HCT116 (cell line): ENCODE measurements at regions not wholly inside any gene's neighbourhood (a gene's known extent, or its start where the extent isn't known, plus 50 kb on each side); places are given as distances from the start of the nearest gene placed in this dataset.

Experiments used
- ATAC-seq: fragments of 200-7000 bp; cut with Tn5 transposase; 2 replicates; pipeline ENCODE4 v1.9.1; 2020; ENCODE audit warnings: mild to moderate bottlenecking, moderate library complexity
- BruUV-seq: library from RNA; stranded (reverse); fragments of 400-500 nt; replicated peaks from 2 replicates; lab custom pipeline; 2021; lab: Mats Ljungman, UMichigan
- CTCF ChIA-PET: fragments of 300-600 bp; sonication (Branson Sonifier 250); formaldehyde crosslinking; loops from one replicate; lab custom pipeline; 2021; ENCODE audit warnings: antibody characterized with exemption; lab: Charles Lee
- POLR2A ChIA-PET: fragments of 300-600, 350-600 bp; sonication (Branson Sonifier 250); formaldehyde crosslinking; loops from one replicate; lab custom pipeline; 2021; ENCODE audit warnings: antibody characterized with exemption; lab: Charles Lee
- RAD21 ChIA-PET, 2 experiments: fragments of 300-600 bp; sonication (Branson Sonifier 250); formaldehyde crosslinking; loops; one replicate each; lab custom pipeline; 2023; ENCODE audit warnings: low total read pairs in 2 of 2; ENCODE audit not compliant: uncharacterized antibody in 2 of 2, unreplicated experiment in 2 of 2, low non-redundant PET in 1 of 2; lab: Charles Lee
- DNase-seq: peaks from one replicate; pipeline ENCODE4 v3.0.0-alpha.2; 2010; ENCODE audit warnings: low read depth, low spot score
- H2AFZ ChIP-seq: fragments of 200-600 bp; shearing (Covaris generic), sonication (generic); 2 replicates; pipeline ENCODE4 v1.6.1; 2017; ENCODE audit warnings: low read depth, mixed run types, mixed read lengths, antibody characterized with exemption, low read length; ENCODE audit not compliant: poor library complexity, severe bottlenecking
- H3K27ac ChIP-seq: 2 replicates; pipeline ENCODE4 v1.5.1; 2012; ENCODE audit warnings: low read depth, low read length
- H3K27me3 ChIP-seq: fragments of 200-600 bp; sonication (generic); 2 replicates; pipeline ENCODE4 v1.6.1; 2016; ENCODE audit warnings: mixed run types, low read length, mixed read lengths; ENCODE audit not compliant: insufficient read depth
- H3K36me3 ChIP-seq, 2 experiments: fragments of 200-500 bp in 1 of 2; fragments of 200-600 bp in 1 of 2; sonication (Bioruptor generic) in 1 of 2; sonication (generic) in 1 of 2; 2 replicates each; pipeline versions ENCODE4 v1.5.1 to v1.6.1; 2014 to 2016; ENCODE audit warnings: low read length in 2 of 2, inconsistent platforms in 1 of 2, mixed read lengths in 1 of 2, mixed run types in 1 of 2; ENCODE audit not compliant: insufficient read depth in 2 of 2, control insufficient read depth in 1 of 2
- H3K4me1 ChIP-seq, 2 experiments: fragments of 200-600 bp in 1 of 2; sonication (generic) in 1 of 2; 2 replicates each; pipeline versions ENCODE4 v1.5.1 to v1.6.1; 2012 to 2017; ENCODE audit warnings: low read length in 2 of 2, inconsistent platforms in 1 of 2, mild to moderate bottlenecking in 1 of 2, mixed read lengths in 1 of 2, mixed run types in 1 of 2, moderate library complexity in 1 of 2; ENCODE audit not compliant: insufficient read depth in 2 of 2, control insufficient read depth in 1 of 2
- H3K4me2 ChIP-seq: fragments of 200-600 bp; sonication (generic); 2 replicates; pipeline ENCODE4 v1.6.1; 2017; ENCODE audit warnings: mixed run types, low read length, mixed read lengths
- H3K4me3 ChIP-seq, 2 experiments: fragments of 200-600 bp in 1 of 2; sonication (generic) in 1 of 2; replicated peaks in 1 of 2; 2 replicates each; pipeline ENCODE4 v1.5.1; 2011 to 2016; ENCODE audit warnings: low read length in 2 of 2, control low read depth in 1 of 2, low read depth in 1 of 2, mild to moderate bottlenecking in 1 of 2, mixed read lengths in 1 of 2, mixed run types in 1 of 2
- H3K79me2 ChIP-seq: fragments of 200-600 bp; sonication (generic); 2 replicates; pipeline ENCODE4 v1.6.1; 2017; ENCODE audit warnings: mild to moderate bottlenecking, mixed run types, low read length, moderate library complexity, mixed read lengths; ENCODE audit not compliant: insufficient read depth
- H3K9ac ChIP-seq: fragments of 200-600 bp; sonication (generic); 2 replicates; pipeline ENCODE4 v1.6.1; 2016; ENCODE audit warnings: low read length, mixed read lengths
- H3K9me2 ChIP-seq: fragments of 200-600 bp; sonication (generic), shearing (Covaris generic); 2 replicates; pipeline ENCODE4 v1.6.1; 2017; ENCODE audit warnings: mixed run types, mild to moderate bottlenecking, moderate library complexity; ENCODE audit not compliant: insufficient read depth
- H3K9me3 ChIP-seq, 2 experiments: fragments of 200-500 bp in 1 of 2; fragments of 200-600 bp in 1 of 2; sonication (Bioruptor generic) in 1 of 2; sonication (generic) in 1 of 2; 2 replicates each; pipeline ENCODE4 v1.6.1; 2014 to 2017; ENCODE audit warnings: low read length in 2 of 2, mixed read lengths in 2 of 2, inconsistent platforms in 1 of 2, low read depth in 1 of 2, mild to moderate bottlenecking in 1 of 2, mixed run types in 1 of 2, moderate library complexity in 1 of 2; ENCODE audit not compliant: control insufficient read depth in 1 of 2, insufficient read depth in 1 of 2
- H4K20me1 ChIP-seq: fragments of 200-600 bp; sonication (generic), shearing (Covaris generic); 2 replicates; pipeline ENCODE4 v1.6.1; 2017; ENCODE audit warnings: mixed run types, mild to moderate bottlenecking, moderate library complexity; ENCODE audit not compliant: insufficient read depth
- CTCF ChIP-seq, 3 experiments: fragments of 200-600 bp in 1 of 3; sonication (generic) in 1 of 3; IDR thresholded peaks in 2 of 3; conservative IDR thresholded peaks in 1 of 3; 2 replicates each; pipeline ENCODE4 v1.5.1; 2012 to 2017; ENCODE audit warnings: low read depth in 2 of 3, low read length in 2 of 3, antibody characterized with exemption in 1 of 3, borderline replicate concordance in 1 of 3, control low read depth in 1 of 3, mild to moderate bottlenecking in 1 of 3, mixed read lengths in 1 of 3, mixed run types in 1 of 3, moderate library complexity in 1 of 3; ENCODE audit not compliant: insufficient read depth in 1 of 3
- EGR1 ChIP-seq: IDR thresholded peaks from 2 replicates; pipeline ENCODE4 v1.6.1; 2012; ENCODE audit warnings: low read depth
- ELF1 ChIP-seq: IDR thresholded peaks from 2 replicates; pipeline ENCODE4 v1.6.1; 2012; ENCODE audit warnings: low read depth, borderline replicate concordance
- EZH2 ChIP-seq: fragments of 200-600 bp; sonication (generic); IDR thresholded peaks from 2 replicates; pipeline ENCODE4 v1.6.1; 2017; ENCODE audit warnings: antibody characterized with exemption, mixed run types
- EZH2phosphoT487 ChIP-seq: fragments of 200-600 bp; IDR thresholded peaks from 2 replicates; pipeline ENCODE4 v1.6.1; 2018; ENCODE audit warnings: antibody characterized with exemption, borderline replicate concordance
- FOSL1 ChIP-seq: IDR thresholded peaks from 2 replicates; pipeline ENCODE4 v1.6.1; 2012; ENCODE audit warnings: low read depth
- JUND ChIP-seq: IDR thresholded peaks from 2 replicates; pipeline ENCODE4 v1.6.1; 2012
- MAX ChIP-seq: IDR thresholded peaks from 2 replicates; pipeline ENCODE4 v1.6.1; 2012
- POLR2A ChIP-seq: IDR thresholded peaks from 2 replicates; pipeline ENCODE4 v1.7.0; 2011; ENCODE audit warnings: borderline replicate concordance; ENCODE audit not compliant: insufficient read depth, insufficient read length; ENCODE audit errors: extremely low read depth
- SRF ChIP-seq: IDR thresholded peaks from 2 replicates; pipeline ENCODE4 v1.6.1; 2012; ENCODE audit warnings: low read depth
- YY1 ChIP-seq: IDR thresholded peaks from 2 replicates; pipeline ENCODE4 v1.6.1; 2011; ENCODE audit warnings: low read length, low read depth, moderate library complexity, mild to moderate bottlenecking; ENCODE audit not compliant: insufficient replicate concordance; ENCODE audit errors: extremely low read depth
- intact Hi-C: fragments of 100-400 bp; cut with micrococcal nuclease; formaldehyde crosslinking; loops from 2 replicates; pipeline ENCODE4 v1.10.0; 2022

- Histone ChIP-seq H3K36me3 (no peaks in the 10 kb centered on the region), H3K9me2 (no peaks in the 10 kb centered on the region), H3K27me3 (no peaks in the 10 kb centered on the region), H3K9ac (no peak overlapping the region), H3K9me3 (no peaks in the 10 kb centered on the region), H3K79me2 (no peaks in the 10 kb centered on the region), H2AFZ (no peak overlapping the region), H3K4me3 (no peak overlapping the region), H4K20me1 (no peaks in the 10 kb centered on the region), H3K4me2 (no peak overlapping the region), H3K4me1 (no peaks in the 10 kb centered on the region), H3K27ac (no peak overlapping the region)
- POLR2A ChIA-PET, result no interaction called here
- no peak for TF ChIP-seq MAX
- TF ChIP-seq CTCF (IDR thresholded peaks at IDR 0.05 in 2 of 3, conservative IDR thresholded peaks at IDR 0.05 in 1 of 3; ENCODE audit: borderline replicate concordance in 1 of 3, insufficient read depth in 1 of 3, low read depth in 2 of 3, low read length in 2 of 3), result no peak
- TF ChIP-seq EZH2phosphoT487, result no peak
- TF ChIP-seq EGR1, result no peak
- TF ChIP-seq POLR2A, result no peak
- TF ChIP-seq EZH2, result no peak
- TF ChIP-seq YY1, result no peak
- TF ChIP-seq FOSL1, result no peak
- TF ChIP-seq SRF, result no peak
- TF ChIP-seq JUND, result no peak
- TF ChIP-seq ELF1, result no peak
- CTCF ChIA-PET, result no interaction called here
- ATAC-seq (no peak), DNase-seq (no peak)
- BruUV-seq, result no TSS peak
- RAD21 ChIA-PET, result no interaction called here
- intact Hi-C loops, result no loop called here
Observed at GRCh38 chr5:34519489-34520220, 136.5 kb upstream of the RAI14 start.
